HepG2 (cell line): ENCODE measurements at regions not wholly inside any gene's neighbourhood (a gene's known extent, or its start where the extent isn't known, plus 50 kb on each side); places are given as distances from the start of the nearest gene placed in this dataset.

Experiments used
- ATAC-seq: fragments of 200-7000 bp; cut with Tn5 transposase; 3 replicates; pipeline ENCODE4 v1.9.1; 2020; ENCODE audit warnings: mild to moderate bottlenecking, moderate library complexity
- BruUV-seq: library from RNA; stranded (reverse); fragments of 400-500 nt; replicated peaks from 2 replicates; lab custom pipeline; 2021; lab: Mats Ljungman, UMichigan
- CTCF ChIA-PET: fragments of 300-600 bp; formaldehyde crosslinking; extraction: SDS; loops from one replicate; lab custom pipeline; 2021; ENCODE audit warnings: low total read pairs, inconsistent platforms, low intra/inter-chr PET ratio; lab: Yijun Ruan, JAX
- POLR2A ChIA-PET: fragments of 350-600 bp; sonication (Branson Sonifier 250); formaldehyde crosslinking; loops from one replicate; lab custom pipeline; 2020; ENCODE audit warnings: antibody characterized with exemption, inconsistent platforms; lab: Yijun Ruan, JAX
- DNase-seq: peaks from one replicate; pipeline ENCODE4 v3.0.0-alpha.2; 2015; ENCODE audit warnings: low spot score
- FAIRE-seq: peaks from 3 replicates; lab custom pipeline; 2011; peaks lifted over from hg19 to GRCh38; lab: Jason Lieb, UNC
- H2AFZ ChIP-seq: one replicate; pipeline ENCODE4 v1.6.1; 2011; ENCODE audit warnings: low read length, inconsistent platforms
- H3K27ac ChIP-seq: fragments of 300-600 bp; 3 replicates; pipeline ENCODE4 v1.8.0; 2011; ENCODE audit warnings: mixed run types, mild to moderate bottlenecking, mixed read lengths, low read length, inconsistent platforms; ENCODE audit not compliant: insufficient read depth; ENCODE audit errors: extremely low read length
- H3K27me3 ChIP-seq, 2 experiments: fragments of 200-600 bp in 1 of 2; 2 replicates in 1 of 2; 3 replicates in 1 of 2; pipeline versions ENCODE4 v1.6.0 to v1.8.0; 2011; ENCODE audit warnings: low read length in 2 of 2, mild to moderate bottlenecking in 2 of 2, moderate library complexity in 2 of 2, inconsistent platforms in 1 of 2; ENCODE audit not compliant: insufficient read depth in 2 of 2, control insufficient read depth in 1 of 2
- H3K36me3 ChIP-seq, 2 experiments: fragments of 200-600 bp in 1 of 2; replicated peaks in 1 of 2; 2 replicates in 1 of 2; 3 replicates in 1 of 2; pipeline versions ENCODE4 v1.5.1 to v1.8.0; 2011; ENCODE audit warnings: low read length in 2 of 2, inconsistent platforms in 1 of 2; ENCODE audit not compliant: insufficient read depth in 2 of 2, control insufficient read depth in 1 of 2
- H3K4me1 ChIP-seq: 2 replicates; pipeline ENCODE4 v1.5.1; 2012; ENCODE audit warnings: low read length, inconsistent platforms; ENCODE audit not compliant: insufficient read depth
- H3K4me2 ChIP-seq: 2 replicates; pipeline ENCODE4 v1.6.0; 2011; ENCODE audit warnings: low read depth, low read length, inconsistent platforms
- H3K4me3 ChIP-seq, 3 experiments: fragments of 200-600 bp in 1 of 3; sonication (generic), shearing (Covaris generic) in 1 of 3; replicated peaks in 1 of 3; 2 replicates each; pipeline ENCODE4 v1.5.1; 2011 to 2016; ENCODE audit warnings: low read length in 3 of 3, inconsistent platforms in 2 of 3, low read depth in 2 of 3, mild to moderate bottlenecking in 2 of 3, control low read depth in 1 of 3, mixed read lengths in 1 of 3; ENCODE audit not compliant: insufficient read depth in 1 of 3
- H3K79me2 ChIP-seq: one replicate; pipeline ENCODE4 v1.6.1; 2011; ENCODE audit warnings: low read length, inconsistent platforms; ENCODE audit not compliant: insufficient read depth
- H3K9ac ChIP-seq: 2 replicates; pipeline ENCODE4 v1.6.0; 2011; ENCODE audit warnings: mild to moderate bottlenecking, low read depth, low read length, inconsistent platforms; ENCODE audit not compliant: insufficient read depth
- H3K9me3 ChIP-seq: 2 replicates; pipeline ENCODE4 v1.5.1; 2012; ENCODE audit warnings: mild to moderate bottlenecking, low read length
- H4K20me1 ChIP-seq: 2 replicates; pipeline ENCODE4 v1.6.0; 2011; ENCODE audit warnings: inconsistent platforms, mild to moderate bottlenecking, low read length, moderate library complexity; ENCODE audit not compliant: insufficient read depth
- DMAP1 ChIP-seq: IDR thresholded peaks from 2 replicates; pipeline ENCODE4 v1.6.1; 2016
- FOXP4 ChIP-seq: sonication (generic); formaldehyde crosslinking; IDR thresholded peaks from 2 replicates; pipeline ENCODE4 v1.4.0; 2020; ENCODE audit warnings: missing genetic modification reagents
- HNF1B ChIP-seq: sonication (generic); formaldehyde crosslinking; IDR thresholded peaks from 2 replicates; pipeline ENCODE4 v1.5.1; 2020; ENCODE audit warnings: mild to moderate bottlenecking, moderate library complexity, missing genetic modification reagents
- HOXD1 ChIP-seq: sonication (generic); formaldehyde crosslinking; IDR thresholded peaks from 2 replicates; pipeline ENCODE4 v1.5.0; 2020; ENCODE audit warnings: missing genetic modification reagents
- KAT8 ChIP-seq: IDR thresholded peaks from 2 replicates; pipeline ENCODE4 v1.6.1; 2016; ENCODE audit warnings: missing genetic modification reagents, missing compliant biosample characterization
- MAFG ChIP-seq: sonication (generic); formaldehyde crosslinking; IDR thresholded peaks from 2 replicates; pipeline ENCODE4 v1.5.1; 2020; ENCODE audit warnings: mild to moderate bottlenecking, missing genetic modification reagents
- NBN ChIP-seq: fragments of 450-650 bp; conservative IDR thresholded peaks from 2 replicates; pipeline ENCODE4 v1.6.1; 2017
- POLR2AphosphoS5 ChIP-seq: IDR thresholded peaks from 2 replicates; pipeline ENCODE4 v1.6.1; 2012; ENCODE audit warnings: low read depth, low read length
- RNF219 ChIP-seq: sonication (generic); formaldehyde crosslinking; IDR thresholded peaks from 2 replicates; pipeline ENCODE4 v1.5.0; 2020; ENCODE audit warnings: mild to moderate bottlenecking, missing genetic modification reagents
- SALL1 ChIP-seq: sonication (generic); formaldehyde crosslinking; IDR thresholded peaks from 2 replicates; pipeline ENCODE4 v1.8.0; 2022; ENCODE audit warnings: mild to moderate bottlenecking, missing genetic modification reagents
- XRCC5 ChIP-seq: fragments of 200-400 bp; formaldehyde crosslinking; optimal IDR thresholded peaks from 2 replicates; pipeline ENCODE3; 2017; ENCODE audit warnings: mild to moderate bottlenecking, low read length
- ZBTB21 ChIP-seq: sonication (generic); formaldehyde crosslinking; IDR thresholded peaks from 2 replicates; pipeline ENCODE4 v1.4.0; 2020; ENCODE audit warnings: missing genetic modification reagents
- ZHX1 ChIP-seq: sonication (generic); formaldehyde crosslinking; IDR thresholded peaks from 2 replicates; pipeline ENCODE4 v1.8.1; 2022; ENCODE audit warnings: low read depth, mild to moderate bottlenecking, missing genetic modification reagents
- ZNF180 ChIP-seq: sonication (generic); formaldehyde crosslinking; IDR thresholded peaks from 2 replicates; pipeline ENCODE4 v1.4.0; 2020; ENCODE audit warnings: low read depth, missing genetic modification reagents, borderline replicate concordance
- ZNF260 ChIP-seq: sonication (generic); formaldehyde crosslinking; IDR thresholded peaks from 2 replicates; pipeline ENCODE4 v1.4.0; 2020; ENCODE audit warnings: missing genetic modification reagents, low read depth, mild to moderate bottlenecking, borderline replicate concordance
- ZNF761 ChIP-seq: sonication (generic); formaldehyde crosslinking; conservative IDR thresholded peaks from 2 replicates; pipeline ENCODE4 v1.4.0; 2020; ENCODE audit warnings: mild to moderate bottlenecking, missing genetic modification reagents
- WGBS: methylation state at CpG from one replicate; pipeline ENCODE4 v1.1.6; 2017; ENCODE audit warnings: low lambda C conversion rate; 5-methylcytosine and 5-hydroxymethylcytosine counted together
- in situ Hi-C: cut with HindIII; loops from 2 replicates; pipeline ENCODE4 v1.10.0; 2017; ENCODE audit warnings: low pct_unique_long_range_greater_than_20kb; ENCODE audit not compliant: extremely low pct_ligation_motif_present
- intact Hi-C: fragments of 100-400 bp; cut with micrococcal nuclease; formaldehyde crosslinking; loops from one replicate; pipeline ENCODE4 v1.10.0; 2022; ENCODE audit not compliant: unreplicated experiment

GRCh38 chr5:57348376-57349140 lies 134.1 kb downstream of the ACTBL2 start:
- BruUV-seq = no TSS peak
- FAIRE-seq (no peak), ATAC-seq (no peak), DNase-seq (no peak)
- WGBS = 2% methylated on average over 7 of the region's 7 CpGs
- no peak for TF ChIP-seq HNF1B
- no peak for TF ChIP-seq ZNF180 (CRISPR knock-in tag)
- no peak for TF ChIP-seq RNF219 (CRISPR knock-in tag)
- no peak for TF ChIP-seq SALL1
- no peak for TF ChIP-seq HOXD1
- TF ChIP-seq KAT8 = no peak
- no peak for TF ChIP-seq ZHX1 (CRISPR knock-in tag)
- TF ChIP-seq FOXP4 (CRISPR knock-in tag) = no peak
- no peak for TF ChIP-seq POLR2AphosphoS5
- TF ChIP-seq MAFG (CRISPR knock-in tag) = no peak
- TF ChIP-seq ZNF260 (CRISPR knock-in tag) = no peak
- TF ChIP-seq NBN = no peak
- TF ChIP-seq DMAP1 (CRISPR knock-in tag) = no peak
- TF ChIP-seq XRCC5 = no peak
- TF ChIP-seq ZBTB21 (CRISPR knock-in tag) = no peak
- no peak for TF ChIP-seq ZNF761
- Histone ChIP-seq H3K4me1 (no peaks in the 10 kb centered on the region), H3K4me3 (no peak overlapping the region), H3K9me3 (no peaks in the 10 kb centered on the region), H3K79me2 (no peaks in the 10 kb centered on the region), H2AFZ (no peak overlapping the region), H3K27ac (no peak overlapping the region), H3K27me3 (no peaks in the 10 kb centered on the region), H3K9ac (no peak overlapping the region), H3K36me3 (no peaks in the 10 kb centered on the region), H3K4me2 (no peak overlapping the region), H4K20me1 (no peaks in the 10 kb centered on the region)
- POLR2A ChIA-PET = no interaction called here
- intact Hi-C loops (no loop called here), in situ Hi-C loops (no loop called here)
- CTCF ChIA-PET = no interaction called here
